SU-DHL-6 (cell line): ENCODE measurements at regions not wholly inside any gene's neighbourhood (a gene's known extent, or its start where the extent isn't known, plus 50 kb on each side); places are given as distances from the start of the nearest gene placed in this dataset.
"Not testable (repeated sequence)": the region's sequence is repeated elsewhere in the genome, so short reads cannot be mapped to it uniquely, and the experiment has no call there.

Experiments used
- CTCF ChIP-seq: fragments of 200-600 bp; sonication (generic); IDR thresholded peaks from one replicate; pipeline ENCODE4 v1.5.1; 2017; ENCODE audit warnings: antibody characterized with exemption, mild to moderate bottlenecking, low read length, moderate library complexity; ENCODE audit not compliant: insufficient read depth, poor library complexity, severe bottlenecking
- EZH2phosphoT487 ChIP-seq: fragments of 200-600 bp; sonication (generic), shearing (Covaris generic); conservative IDR thresholded peaks from 2 replicates; pipeline ENCODE4 v1.6.1; 2018; ENCODE audit warnings: mild to moderate bottlenecking, antibody characterized with exemption, low read length, moderate library complexity, mixed read lengths

- not testable (repeated sequence) for TF ChIP-seq CTCF, EZH2phosphoT487
Measured at GRCh38 chrX:63277394-63277793, 73.7 kb downstream of the SPIN4 start.
